Gastroesophageal sphincter (tissue), 4 donors: ENCODE measurements at regions not wholly inside any gene's neighbourhood (a gene's known extent, or its start where the extent isn't known, plus 50 kb on each side); places are given as distances from the start of the nearest gene placed in this dataset.

Experiments used
- ATAC-seq: fragments of 150-250 bp; one replicate; pipeline ENCODE4 v1.9.1; 2016; ENCODE audit warnings: mild to moderate bottlenecking, moderate library complexity
- H3K27ac ChIP-seq, 4 donors: fragments of 200-600 bp; sonication (generic) in 3 of 4; 1 replicate in 3 of 4; 2 replicates in 1 of 4; pipeline ENCODE4 v1.5.1; 2016 to 2019
- H3K27me3 ChIP-seq: fragments of 200-600 bp; sonication (generic); one replicate; pipeline ENCODE4 v1.5.1; 2019
- H3K36me3 ChIP-seq, 2 donors: fragments of 200-600 bp; sonication (generic); one replicate each; pipeline ENCODE4 v1.5.1; 2019; ENCODE audit warnings: control low read depth in 1 of 2
- H3K4me1 ChIP-seq, 3 donors: fragments of 200-600 bp; sonication (generic); 1 replicate in 2 of 3; 2 replicates in 1 of 3; pipeline ENCODE4 v1.5.1; 2016 to 2019; ENCODE audit warnings: control low read depth in 2 of 3
- H3K4me3 ChIP-seq, 2 donors: fragments of 200-600 bp; sonication (generic); one replicate each; pipeline ENCODE4 v1.5.1; 2019; ENCODE audit warnings: mild to moderate bottlenecking in 1 of 2, moderate library complexity in 1 of 2
- H3K9me3 ChIP-seq, 3 donors: fragments of 200-600 bp; sonication (generic); one replicate each; pipeline ENCODE4 v1.5.1; 2017 to 2019; ENCODE audit warnings: control low read depth in 2 of 3
- EP300 ChIP-seq: sonication (generic); formaldehyde crosslinking; IDR thresholded peaks from one replicate; pipeline ENCODE4 v1.6.1; 2017; ENCODE audit warnings: antibody characterized with exemption, mild to moderate bottlenecking
- POLR2A ChIP-seq, 2 donors: fragments of 450-650 bp; IDR thresholded peaks; one replicate each; pipeline ENCODE4 v1.6.1; 2017; ENCODE audit warnings: antibody characterized with exemption in 2 of 2, mild to moderate bottlenecking in 2 of 2, moderate library complexity in 1 of 2
- POLR2AphosphoS5 ChIP-seq: sonication (generic); formaldehyde crosslinking; IDR thresholded peaks from one replicate; pipeline ENCODE4 v1.6.1; 2017; ENCODE audit warnings: antibody characterized with exemption
- WGBS, 2 donors: methylation state at CpG; one replicate each; pipeline ENCODE4 v1.1.5; 2018; ENCODE audit warnings: low coverage in 1 of 2; 5-methylcytosine and 5-hydroxymethylcytosine counted together
- TF ChIP-seq, protein P1 (sequence below), 4 experiments: fragments of 200-600 bp in 2 of 4; fragments of 450-650 bp in 2 of 4; sonication (generic) in 1 of 4; IDR thresholded peaks; one replicate each; pipeline ENCODE4 v1.5.1; 2017 to 2019; ENCODE audit warnings: antibody characterized with exemption in 4 of 4, mild to moderate bottlenecking in 2 of 4, moderate library complexity in 2 of 4

DNA sequence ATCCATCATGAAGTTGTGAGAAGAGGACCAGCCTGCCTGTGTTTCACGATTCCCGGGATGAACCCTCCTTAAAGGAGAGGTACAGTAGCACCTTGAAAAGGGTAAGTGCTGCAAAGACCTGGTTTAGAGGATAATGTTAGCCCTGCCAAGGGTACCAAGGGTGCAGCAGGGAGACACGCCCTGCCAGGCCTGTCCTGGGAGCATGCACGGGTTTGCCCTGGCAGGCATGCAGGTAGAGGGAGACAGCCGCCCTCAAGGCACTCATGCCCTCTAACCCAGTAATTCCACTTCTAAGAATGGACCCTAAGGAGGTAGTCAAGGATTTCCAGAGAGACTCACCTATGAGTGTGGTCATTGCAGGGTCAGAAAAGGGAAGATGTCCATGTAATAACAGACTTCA is 65.0 kb downstream of the DIO3 start:
- Histone ChIP-seq H3K36me3 (no peaks in the 10 kb centered on the region), H3K9me3 (no peaks in the 10 kb centered on the region), H3K27ac (no peak overlapping the region), H3K4me1 (peaks cover 0 to 16% (median 4%) of the 10 kb centered on the region in 3 donors), H3K27me3 (no peaks in the 10 kb centered on the region), H3K4me3 (no peak overlapping the region)
- no peak for TF ChIP-seq POLR2A (IDR thresholded peaks at IDR 0.05)
- TF ChIP-seq EP300: no peak
- TF ChIP-seq POLR2AphosphoS5: no peak
- TF ChIP-seq, protein P1, sequence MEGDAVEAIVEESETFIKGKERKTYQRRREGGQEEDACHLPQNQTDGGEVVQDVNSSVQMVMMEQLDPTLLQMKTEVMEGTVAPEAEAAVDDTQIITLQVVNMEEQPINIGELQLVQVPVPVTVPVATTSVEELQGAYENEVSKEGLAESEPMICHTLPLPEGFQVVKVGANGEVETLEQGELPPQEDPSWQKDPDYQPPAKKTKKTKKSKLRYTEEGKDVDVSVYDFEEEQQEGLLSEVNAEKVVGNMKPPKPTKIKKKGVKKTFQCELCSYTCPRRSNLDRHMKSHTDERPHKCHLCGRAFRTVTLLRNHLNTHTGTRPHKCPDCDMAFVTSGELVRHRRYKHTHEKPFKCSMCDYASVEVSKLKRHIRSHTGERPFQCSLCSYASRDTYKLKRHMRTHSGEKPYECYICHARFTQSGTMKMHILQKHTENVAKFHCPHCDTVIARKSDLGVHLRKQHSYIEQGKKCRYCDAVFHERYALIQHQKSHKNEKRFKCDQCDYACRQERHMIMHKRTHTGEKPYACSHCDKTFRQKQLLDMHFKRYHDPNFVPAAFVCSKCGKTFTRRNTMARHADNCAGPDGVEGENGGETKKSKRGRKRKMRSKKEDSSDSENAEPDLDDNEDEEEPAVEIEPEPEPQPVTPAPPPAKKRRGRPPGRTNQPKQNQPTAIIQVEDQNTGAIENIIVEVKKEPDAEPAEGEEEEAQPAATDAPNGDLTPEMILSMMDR (IDR thresholded peaks at IDR 0.05): no peak
- ATAC-seq: no peak
- 80 to 93% methylated on average over 1 to 2 of the region's 5 CpGs for WGBS, 2 donors

DNA sequence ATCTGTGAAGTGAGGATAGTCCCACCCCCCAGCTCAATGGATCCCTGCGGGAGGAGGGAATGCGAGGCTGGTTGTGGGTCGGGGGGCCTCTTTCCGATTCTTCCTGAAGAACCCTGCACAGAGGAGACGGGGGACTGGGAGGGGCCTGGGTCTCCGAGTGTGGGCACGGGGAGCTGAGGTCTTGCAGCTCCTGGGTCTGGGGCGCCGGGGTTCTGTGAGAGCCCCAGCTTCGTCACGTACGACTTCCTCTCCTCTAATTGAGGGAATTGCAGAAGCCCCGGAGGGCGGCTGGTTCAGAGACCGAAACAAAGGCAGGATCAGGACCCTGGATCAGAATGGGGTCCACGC is 66.6 kb downstream of the DIO3 start:
- Histone ChIP-seq H3K4me3 (peak overlapping the region in 1 of 2 donors; percentile 40), H3K9me3 (no peaks in the 10 kb centered on the region), H3K36me3 (no peaks in the 10 kb centered on the region), H3K27ac (no peak overlapping the region), H3K27me3 (no peaks in the 10 kb centered on the region), H3K4me1 (peaks cover 0 to 16% (median 4%) of the 10 kb centered on the region in 3 donors)
- no peak for ATAC-seq
- TF ChIP-seq EP300: no peak
- no peak for TF ChIP-seq POLR2A (IDR thresholded peaks at IDR 0.05)
- no peak for TF ChIP-seq POLR2AphosphoS5
- TF ChIP-seq, protein P1 (IDR thresholded peaks at IDR 0.05): no peak
- 37 to 39% methylated on average over 3 to 7 of the region's 16 CpGs for WGBS, 2 donors

DNA sequence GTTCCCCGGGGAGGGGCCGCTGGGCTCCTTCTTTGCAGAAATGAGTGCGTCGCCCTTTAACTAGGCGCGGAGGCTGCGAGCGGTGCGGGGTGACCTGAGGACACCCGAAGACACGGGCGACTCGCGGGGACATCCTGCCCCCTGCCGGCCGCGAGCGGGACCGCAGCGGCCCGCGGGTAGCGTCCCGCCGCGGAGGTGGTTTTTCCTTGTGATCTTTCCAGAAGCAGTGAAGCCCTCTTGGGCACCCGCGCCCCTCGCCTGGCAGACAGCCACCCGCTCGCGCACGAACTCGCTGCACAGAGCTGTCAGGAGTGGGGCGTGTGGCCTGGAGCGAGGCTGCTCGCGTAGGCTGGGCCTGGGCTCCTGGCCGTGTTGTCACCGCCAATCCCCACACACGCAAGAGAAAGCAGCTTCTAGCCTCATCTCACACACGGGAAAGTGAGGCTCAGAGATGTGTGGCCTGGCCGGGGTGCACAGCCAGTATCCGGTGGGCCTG is 67.2 kb downstream of the DIO3 start:
- H3K4me1 ChIP-seq: peaks cover 0 to 16% (median 4%) of the 10 kb centered on the region in 3 donors
- ATAC-seq: peak; percentile 84
- H3K36me3 ChIP-seq: no peaks in the 10 kb centered on the region
- H3K4me3 ChIP-seq: peak overlapping the region in 1 of 2 donors; percentile 40
- H3K27ac ChIP-seq: peak overlapping the region in 2 of 4 donors; percentile 41 to 49
- TF ChIP-seq POLR2AphosphoS5: peak; percentile 39
- TF ChIP-seq POLR2A (IDR thresholded peaks at IDR 0.05): no peak
- TF ChIP-seq, protein P1 (IDR thresholded peaks at IDR 0.05): peak in 3 of 4 experiments; percentile 98 to 100 (median 99)
- no peaks in the 10 kb centered on the region for H3K9me3 ChIP-seq
- H3K27me3 ChIP-seq: no peaks in the 10 kb centered on the region
- 0% methylated on average over 11 of the region's 44 CpGs for WGBS, 2 donors

DNA sequence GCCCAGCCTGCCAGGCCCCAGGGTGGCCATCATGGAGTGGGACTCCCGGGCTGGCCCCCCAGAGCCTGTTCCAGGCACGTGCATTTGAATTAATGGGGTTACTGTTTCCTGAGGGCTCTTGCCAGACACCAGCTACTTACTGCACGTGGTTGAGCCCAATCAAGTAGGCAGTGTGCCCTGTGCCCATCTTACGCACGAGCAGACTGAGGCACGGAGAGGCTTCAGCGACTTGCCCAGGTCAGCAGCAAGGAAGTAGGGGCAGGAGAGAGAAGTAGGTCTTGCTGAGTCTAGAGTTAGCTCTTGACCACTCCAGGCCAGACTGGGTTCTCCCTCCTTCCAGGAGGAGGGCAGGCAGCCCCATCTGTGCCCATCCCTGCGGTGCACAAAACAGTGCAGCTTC is 67.7 kb downstream of the DIO3 start:
- TF ChIP-seq POLR2A (IDR thresholded peaks at IDR 0.05) (no peak), EP300 (no peak)
- TF ChIP-seq, protein P1 (IDR thresholded peaks at IDR 0.05): no peak
- H3K27ac ChIP-seq: peak overlapping the region in 2 of 4 donors; percentile 41 to 49

More for the DNA sequence above, 67.7 kb downstream of the DIO3 start:
- Histone ChIP-seq H3K4me1 (peaks cover 0 to 16% (median 4%) of the 10 kb centered on the region in 3 donors), H3K36me3 (no peaks in the 10 kb centered on the region), H3K9me3 (no peaks in the 10 kb centered on the region), H3K4me3 (peak overlapping the region in 1 of 2 donors; percentile 40), H3K27me3 (no peaks in the 10 kb centered on the region)
- WGBS, 2 donors: 30% methylated on average over 2 of the region's 8 CpGs; no CpG with 5 or more reads in 1 of the 2 donors
- ATAC-seq: no peak
